Endothelial cell of umbilical vein (primary cell): ENCODE measurements at regions not wholly inside any gene's neighbourhood (a gene's known extent, or its start where the extent isn't known, plus 50 kb on each side); places are given as distances from the start of the nearest gene placed in this dataset.

ENCODE experiments used
- BruUV-seq: library from RNA; stranded (reverse); fragments of 400-500 nt; replicated peaks from 2 replicates; lab custom pipeline; 2021; lab: Mats Ljungman, UMichigan
- CTCF ChIA-PET: fragments of 300-600, 350-600 bp; sonication (Branson Sonifier 250); formaldehyde crosslinking; loops from one replicate; lab custom pipeline; 2021; ENCODE audit warnings: antibody characterized with exemption, inconsistent platforms; lab: Charles Lee
- POLR2A ChIA-PET: fragments of 300-600, 350-600 bp; sonication (Branson Sonifier 250); formaldehyde crosslinking; loops from one replicate; lab custom pipeline; 2021; ENCODE audit warnings: antibody characterized with exemption, inconsistent platforms; lab: Charles Lee
- DNase-seq: peaks from one replicate; pipeline ENCODE4 v3.0.0-alpha.2; 2011; ENCODE audit warnings: low read depth, low spot score
- FAIRE-seq: peaks from 2 replicates; lab custom pipeline; 2011; peaks lifted over from hg19 to GRCh38; lab: Jason Lieb, UNC
- H2AFZ ChIP-seq: 2 replicates; pipeline ENCODE4 v1.6.0; 2012; ENCODE audit warnings: low read depth, low read length, control low read depth, inconsistent platforms
- H3K27ac ChIP-seq: 2 replicates; pipeline ENCODE4 v1.5.1; 2011; ENCODE audit warnings: low read depth, mild to moderate bottlenecking, control low read depth, low read length, moderate library complexity; ENCODE audit not compliant: insufficient read depth
- H3K27me3 ChIP-seq, 2 experiments: 2 replicates each; pipeline versions ENCODE4 v1.6.0 to v1.6.1; 2011; ENCODE audit warnings: low read length in 2 of 2, mixed read lengths in 1 of 2; ENCODE audit not compliant: control insufficient read depth in 2 of 2, insufficient read depth in 2 of 2
- H3K36me3 ChIP-seq, 2 experiments: 2 replicates in 1 of 2; 3 replicates in 1 of 2; pipeline ENCODE4 v1.5.1; 2011; ENCODE audit warnings: low read length in 2 of 2, mild to moderate bottlenecking in 1 of 2, moderate library complexity in 1 of 2; ENCODE audit not compliant: control insufficient read depth in 2 of 2, insufficient read depth in 2 of 2; ENCODE audit errors: extremely low read depth in 1 of 2
- H3K4me1 ChIP-seq: 3 replicates; pipeline ENCODE4 v1.5.1; 2011; ENCODE audit warnings: mild to moderate bottlenecking, low read length; ENCODE audit not compliant: control insufficient read depth, insufficient read depth; ENCODE audit errors: extremely low read depth
- H3K4me2 ChIP-seq: 2 replicates; pipeline ENCODE4 v1.6.1; 2011; ENCODE audit warnings: low read length, control low read depth, mixed read lengths; ENCODE audit not compliant: insufficient read depth
- H3K4me3 ChIP-seq, 3 experiments: fragments of 200-600 bp in 1 of 3; sonication (generic), shearing (Covaris generic) in 1 of 3; replicated peaks in 1 of 3; 2 replicates each; pipeline ENCODE4 v1.5.1; 2011 to 2016; ENCODE audit warnings: control low read depth in 3 of 3, low read length in 3 of 3, mild to moderate bottlenecking in 2 of 3, inconsistent platforms in 1 of 3, low read depth in 1 of 3, moderate library complexity in 1 of 3; ENCODE audit not compliant: insufficient read depth in 1 of 3
- H3K79me2 ChIP-seq: 2 replicates; pipeline ENCODE4 v1.6.0; 2012; ENCODE audit warnings: low read length, inconsistent platforms; ENCODE audit not compliant: control insufficient read depth, insufficient read depth
- H3K9ac ChIP-seq: replicated peaks from 2 replicates; pipeline ENCODE3; 2011; ENCODE audit warnings: low read length, control low read depth; ENCODE audit not compliant: insufficient read depth; ENCODE audit errors: extremely low read depth
- H3K9me1 ChIP-seq: replicated peaks from 3 replicates; pipeline ENCODE4 v1.6.0; 2011; ENCODE audit warnings: mild to moderate bottlenecking, low read length; ENCODE audit not compliant: control insufficient read depth, insufficient read depth; ENCODE audit errors: extremely low read depth
- H3K9me3 ChIP-seq: replicated peaks from 2 replicates; pipeline ENCODE4 v1.5.1; 2012; ENCODE audit warnings: low read length, inconsistent platforms; ENCODE audit not compliant: control insufficient read depth, insufficient read depth
- H4K20me1 ChIP-seq: replicated peaks from 2 replicates; pipeline ENCODE3; 2011; ENCODE audit warnings: mild to moderate bottlenecking, low read length; ENCODE audit not compliant: control insufficient read depth, insufficient read depth; ENCODE audit errors: extremely low read depth
- EZH2 ChIP-seq: IDR thresholded peaks from 2 replicates; pipeline ENCODE4 v1.6.1; 2012; ENCODE audit warnings: borderline replicate concordance, low read depth, mild to moderate bottlenecking, moderate library complexity, low read length, inconsistent platforms; ENCODE audit not compliant: severe bottlenecking
- FOS ChIP-seq: IDR thresholded peaks from 2 replicates; pipeline ENCODE4 v1.6.1; 2011; ENCODE audit warnings: mild to moderate bottlenecking, low read length, moderate library complexity, borderline replicate concordance; ENCODE audit not compliant: insufficient read depth
- GATA2 ChIP-seq: IDR thresholded peaks from 2 replicates; pipeline ENCODE4 v1.7.0; 2011; ENCODE audit warnings: low read depth, mild to moderate bottlenecking, moderate library complexity, mixed read lengths, low read length; ENCODE audit not compliant: insufficient read length, insufficient read depth
- JUN ChIP-seq: IDR thresholded peaks from 2 replicates; pipeline ENCODE4 v1.6.1; 2011; ENCODE audit warnings: borderline replicate concordance, low read depth; ENCODE audit not compliant: insufficient read length, insufficient read depth
- MYC ChIP-seq: IDR thresholded peaks from one replicate; pipeline ENCODE4 v1.6.1; 2011; ENCODE audit warnings: mild to moderate bottlenecking, low read depth, low read length
- POLR2A ChIP-seq: IDR thresholded peaks from 2 replicates; pipeline ENCODE4 v1.6.1; 2012; ENCODE audit warnings: low read depth, mild to moderate bottlenecking, control low read depth, low read length
- POLR2AphosphoS5 ChIP-seq: IDR thresholded peaks from 2 replicates; pipeline ENCODE4 v1.6.1; 2012; ENCODE audit warnings: low read depth, mild to moderate bottlenecking, control low read depth, low read length, moderate library complexity; ENCODE audit not compliant: insufficient read depth
- dilution Hi-C: fragments of 300-500 bp; cut with MboI; formaldehyde crosslinking; loops from one replicate; pipeline ENCODE4 v1.15.0; 2019; ENCODE audit warnings: low sequenced_read_pairs; ENCODE audit not compliant: extremely low pct_ligation_motif_present
- intact Hi-C: fragments of 100-400 bp; cut with micrococcal nuclease; formaldehyde crosslinking; loops from one replicate; pipeline ENCODE4 v1.10.0; 2022
- TF ChIP-seq, protein P1 (sequence below), 2 donors: IDR thresholded peaks; 1 replicate in 1 of 2; 2 replicates in 1 of 2; pipeline ENCODE4 v1.5.1; 2011; ENCODE audit warnings: low read length in 2 of 2, mild to moderate bottlenecking in 2 of 2, moderate library complexity in 2 of 2, control low read depth in 1 of 2, inconsistent platforms in 1 of 2, low read depth in 1 of 2; ENCODE audit not compliant: insufficient read depth in 1 of 2; ENCODE audit errors: extremely low read depth in 1 of 2
- TF ChIP-seq, protein P2 (sequence below): IDR thresholded peaks from 2 replicates; pipeline ENCODE4 v1.6.1; 2011; ENCODE audit not compliant: insufficient read depth, insufficient read length

- no peaks in the 10 kb centered on the region for H3K9me1 ChIP-seq
- H3K27me3 ChIP-seq, result no peaks in the 10 kb centered on the region
- no peaks in the 10 kb centered on the region for H3K4me1 ChIP-seq
- H4K20me1 ChIP-seq, result no peaks in the 10 kb centered on the region
- dilution Hi-C loops, result no loop called here
- H3K4me2 ChIP-seq, result no peak overlapping the region
- H3K9ac ChIP-seq, result no peak overlapping the region
- ChIA-PET POLR2A (no interaction called here), CTCF (no interaction called here)
- no TSS peak for BruUV-seq
- intact Hi-C loops, result no loop called here
- H3K27ac ChIP-seq, result no peak overlapping the region
- DNase-seq (no peak), FAIRE-seq (no peak)
- no peaks in the 10 kb centered on the region for H3K36me3 ChIP-seq
- no peaks in the 10 kb centered on the region for H3K79me2 ChIP-seq
- no peak overlapping the region for H3K4me3 ChIP-seq
- H2AFZ ChIP-seq, result no peak overlapping the region
- no peaks in the 10 kb centered on the region for H3K9me3 ChIP-seq
- TF ChIP-seq FOS (no peak), POLR2A (no peak), EZH2 (no peak), JUN (no peak), GATA2 (no peak), MYC (no peak)
Measured at GRCh38 chr11:130616573-130616972, 168.1 kb downstream of the ADAMTS15 start.

- BruUV-seq, result no TSS peak
- no peak overlapping the region for H3K4me2 ChIP-seq
- no peaks in the 10 kb centered on the region for H4K20me1 ChIP-seq
- H3K4me3 ChIP-seq, result no peak overlapping the region
- H3K79me2 ChIP-seq, result no peaks in the 10 kb centered on the region
- no peak overlapping the region for H2AFZ ChIP-seq
- no peaks in the 10 kb centered on the region for H3K9me3 ChIP-seq
- H3K9ac ChIP-seq, result no peak overlapping the region
- TF ChIP-seq POLR2A (no peak), POLR2AphosphoS5 (no peak), FOS (no peak), EZH2 (no peak), MYC (no peak), JUN (no peak), GATA2 (no peak)
- TF ChIP-seq, protein P1, sequence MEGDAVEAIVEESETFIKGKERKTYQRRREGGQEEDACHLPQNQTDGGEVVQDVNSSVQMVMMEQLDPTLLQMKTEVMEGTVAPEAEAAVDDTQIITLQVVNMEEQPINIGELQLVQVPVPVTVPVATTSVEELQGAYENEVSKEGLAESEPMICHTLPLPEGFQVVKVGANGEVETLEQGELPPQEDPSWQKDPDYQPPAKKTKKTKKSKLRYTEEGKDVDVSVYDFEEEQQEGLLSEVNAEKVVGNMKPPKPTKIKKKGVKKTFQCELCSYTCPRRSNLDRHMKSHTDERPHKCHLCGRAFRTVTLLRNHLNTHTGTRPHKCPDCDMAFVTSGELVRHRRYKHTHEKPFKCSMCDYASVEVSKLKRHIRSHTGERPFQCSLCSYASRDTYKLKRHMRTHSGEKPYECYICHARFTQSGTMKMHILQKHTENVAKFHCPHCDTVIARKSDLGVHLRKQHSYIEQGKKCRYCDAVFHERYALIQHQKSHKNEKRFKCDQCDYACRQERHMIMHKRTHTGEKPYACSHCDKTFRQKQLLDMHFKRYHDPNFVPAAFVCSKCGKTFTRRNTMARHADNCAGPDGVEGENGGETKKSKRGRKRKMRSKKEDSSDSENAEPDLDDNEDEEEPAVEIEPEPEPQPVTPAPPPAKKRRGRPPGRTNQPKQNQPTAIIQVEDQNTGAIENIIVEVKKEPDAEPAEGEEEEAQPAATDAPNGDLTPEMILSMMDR (IDR thresholded peaks at IDR 0.05; ENCODE audit: extremely low read depth in 1 of 2, insufficient read depth in 1 of 2, low read depth in 1 of 2, low read length in 2 of 2), result no peak
- TF ChIP-seq, protein P2, sequence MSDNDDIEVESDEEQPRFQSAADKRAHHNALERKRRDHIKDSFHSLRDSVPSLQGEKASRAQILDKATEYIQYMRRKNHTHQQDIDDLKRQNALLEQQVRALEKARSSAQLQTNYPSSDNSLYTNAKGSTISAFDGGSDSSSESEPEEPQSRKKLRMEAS, result no peak
- H3K9me1 ChIP-seq, result no peaks in the 10 kb centered on the region
- intact Hi-C loops, result no loop called here
- FAIRE-seq (no peak), DNase-seq (no peak)
- no peak overlapping the region for H3K27ac ChIP-seq
- ChIA-PET CTCF (no interaction called here), POLR2A (no interaction called here)
- H3K36me3 ChIP-seq, result no peaks in the 10 kb centered on the region
- H3K27me3 ChIP-seq, result no peaks in the 10 kb centered on the region
- H3K4me1 ChIP-seq, result no peaks in the 10 kb centered on the region
- dilution Hi-C loops, result no loop called here
Measured at GRCh38 chr11:130617001-130617400, 168.6 kb downstream of the ADAMTS15 start.
